Endothelial cell of umbilical vein (primary cell): ENCODE measurements at regions not wholly inside any gene's neighbourhood (a gene's known extent, or its start where the extent isn't known, plus 50 kb on each side); places are given as distances from the start of the nearest gene placed in this dataset.

Experiments used
- BruUV-seq: library from RNA; stranded (reverse); fragments of 400-500 nt; replicated peaks from 2 replicates; lab custom pipeline; 2021; lab: Mats Ljungman, UMichigan
- CTCF ChIA-PET: fragments of 300-600, 350-600 bp; sonication (Branson Sonifier 250); formaldehyde crosslinking; loops from one replicate; lab custom pipeline; 2021; ENCODE audit warnings: antibody characterized with exemption, inconsistent platforms; lab: Charles Lee
- POLR2A ChIA-PET: fragments of 300-600, 350-600 bp; sonication (Branson Sonifier 250); formaldehyde crosslinking; loops from one replicate; lab custom pipeline; 2021; ENCODE audit warnings: antibody characterized with exemption, inconsistent platforms; lab: Charles Lee
- DNase-seq: peaks from one replicate; pipeline ENCODE4 v3.0.0-alpha.2; 2011; ENCODE audit warnings: low read depth, low spot score
- FAIRE-seq: peaks from 2 replicates; lab custom pipeline; 2011; peaks lifted over from hg19 to GRCh38; lab: Jason Lieb, UNC
- H2AFZ ChIP-seq: 2 replicates; pipeline ENCODE4 v1.6.0; 2012; ENCODE audit warnings: low read depth, low read length, control low read depth, inconsistent platforms
- H3K27ac ChIP-seq: 2 replicates; pipeline ENCODE4 v1.5.1; 2011; ENCODE audit warnings: low read depth, mild to moderate bottlenecking, control low read depth, low read length, moderate library complexity; ENCODE audit not compliant: insufficient read depth
- H3K27me3 ChIP-seq, 2 experiments: 2 replicates each; pipeline versions ENCODE4 v1.6.0 to v1.6.1; 2011; ENCODE audit warnings: low read length in 2 of 2, mixed read lengths in 1 of 2; ENCODE audit not compliant: control insufficient read depth in 2 of 2, insufficient read depth in 2 of 2
- H3K36me3 ChIP-seq, 2 experiments: 2 replicates in 1 of 2; 3 replicates in 1 of 2; pipeline ENCODE4 v1.5.1; 2011; ENCODE audit warnings: low read length in 2 of 2, mild to moderate bottlenecking in 1 of 2, moderate library complexity in 1 of 2; ENCODE audit not compliant: control insufficient read depth in 2 of 2, insufficient read depth in 2 of 2; ENCODE audit errors: extremely low read depth in 1 of 2
- H3K4me1 ChIP-seq: 3 replicates; pipeline ENCODE4 v1.5.1; 2011; ENCODE audit warnings: mild to moderate bottlenecking, low read length; ENCODE audit not compliant: control insufficient read depth, insufficient read depth; ENCODE audit errors: extremely low read depth
- H3K4me2 ChIP-seq: 2 replicates; pipeline ENCODE4 v1.6.1; 2011; ENCODE audit warnings: low read length, control low read depth, mixed read lengths; ENCODE audit not compliant: insufficient read depth
- H3K4me3 ChIP-seq, 3 experiments: fragments of 200-600 bp in 1 of 3; sonication (generic), shearing (Covaris generic) in 1 of 3; replicated peaks in 1 of 3; 2 replicates each; pipeline ENCODE4 v1.5.1; 2011 to 2016; ENCODE audit warnings: control low read depth in 3 of 3, low read length in 3 of 3, mild to moderate bottlenecking in 2 of 3, inconsistent platforms in 1 of 3, low read depth in 1 of 3, moderate library complexity in 1 of 3; ENCODE audit not compliant: insufficient read depth in 1 of 3
- H3K79me2 ChIP-seq: 2 replicates; pipeline ENCODE4 v1.6.0; 2012; ENCODE audit warnings: low read length, inconsistent platforms; ENCODE audit not compliant: control insufficient read depth, insufficient read depth
- H3K9ac ChIP-seq: replicated peaks from 2 replicates; pipeline ENCODE3; 2011; ENCODE audit warnings: low read length, control low read depth; ENCODE audit not compliant: insufficient read depth; ENCODE audit errors: extremely low read depth
- H3K9me1 ChIP-seq: replicated peaks from 3 replicates; pipeline ENCODE4 v1.6.0; 2011; ENCODE audit warnings: mild to moderate bottlenecking, low read length; ENCODE audit not compliant: control insufficient read depth, insufficient read depth; ENCODE audit errors: extremely low read depth
- H3K9me3 ChIP-seq: replicated peaks from 2 replicates; pipeline ENCODE4 v1.5.1; 2012; ENCODE audit warnings: low read length, inconsistent platforms; ENCODE audit not compliant: control insufficient read depth, insufficient read depth
- H4K20me1 ChIP-seq: replicated peaks from 2 replicates; pipeline ENCODE3; 2011; ENCODE audit warnings: mild to moderate bottlenecking, low read length; ENCODE audit not compliant: control insufficient read depth, insufficient read depth; ENCODE audit errors: extremely low read depth
- CTCF ChIP-seq, 2 donors: IDR thresholded peaks; 1 replicate in 1 of 2; 2 replicates in 1 of 2; pipeline ENCODE4 v1.5.1; 2011; ENCODE audit warnings: low read length in 2 of 2, mild to moderate bottlenecking in 2 of 2, moderate library complexity in 2 of 2, control low read depth in 1 of 2, inconsistent platforms in 1 of 2, low read depth in 1 of 2; ENCODE audit not compliant: insufficient read depth in 1 of 2; ENCODE audit errors: extremely low read depth in 1 of 2
- EZH2 ChIP-seq: IDR thresholded peaks from 2 replicates; pipeline ENCODE4 v1.6.1; 2012; ENCODE audit warnings: borderline replicate concordance, low read depth, mild to moderate bottlenecking, moderate library complexity, low read length, inconsistent platforms; ENCODE audit not compliant: severe bottlenecking
- FOS ChIP-seq: IDR thresholded peaks from 2 replicates; pipeline ENCODE4 v1.6.1; 2011; ENCODE audit warnings: mild to moderate bottlenecking, low read length, moderate library complexity, borderline replicate concordance; ENCODE audit not compliant: insufficient read depth
- GATA2 ChIP-seq: IDR thresholded peaks from 2 replicates; pipeline ENCODE4 v1.7.0; 2011; ENCODE audit warnings: low read depth, mild to moderate bottlenecking, moderate library complexity, mixed read lengths, low read length; ENCODE audit not compliant: insufficient read length, insufficient read depth
- JUN ChIP-seq: IDR thresholded peaks from 2 replicates; pipeline ENCODE4 v1.6.1; 2011; ENCODE audit warnings: borderline replicate concordance, low read depth; ENCODE audit not compliant: insufficient read length, insufficient read depth
- MYC ChIP-seq: IDR thresholded peaks from one replicate; pipeline ENCODE4 v1.6.1; 2011; ENCODE audit warnings: mild to moderate bottlenecking, low read depth, low read length
- POLR2A ChIP-seq: IDR thresholded peaks from 2 replicates; pipeline ENCODE4 v1.6.1; 2012; ENCODE audit warnings: low read depth, mild to moderate bottlenecking, control low read depth, low read length
- POLR2AphosphoS5 ChIP-seq: IDR thresholded peaks from 2 replicates; pipeline ENCODE4 v1.6.1; 2012; ENCODE audit warnings: low read depth, mild to moderate bottlenecking, control low read depth, low read length, moderate library complexity; ENCODE audit not compliant: insufficient read depth
- dilution Hi-C: fragments of 300-500 bp; cut with MboI; formaldehyde crosslinking; loops from one replicate; pipeline ENCODE4 v1.15.0; 2019; ENCODE audit warnings: low sequenced_read_pairs; ENCODE audit not compliant: extremely low pct_ligation_motif_present
- intact Hi-C: fragments of 100-400 bp; cut with micrococcal nuclease; formaldehyde crosslinking; loops from one replicate; pipeline ENCODE4 v1.10.0; 2022
- TF ChIP-seq, protein P1 (sequence below): IDR thresholded peaks from 2 replicates; pipeline ENCODE4 v1.6.1; 2011; ENCODE audit not compliant: insufficient read depth, insufficient read length

- no peaks in the 10 kb centered on the region for H4K20me1 ChIP-seq
- dilution Hi-C loops: no loop called here
- no peak overlapping the region for H3K4me2 ChIP-seq
- no peaks in the 10 kb centered on the region for H3K9me3 ChIP-seq
- no peaks in the 10 kb centered on the region for H3K27me3 ChIP-seq
- FAIRE-seq (no peak), DNase-seq (no peak)
- ChIA-PET POLR2A (no interaction called here), CTCF (no interaction called here)
- H2AFZ ChIP-seq: no peak overlapping the region
- H3K4me3 ChIP-seq: no peak overlapping the region
- intact Hi-C loops: no loop called here
- no peak overlapping the region for H3K27ac ChIP-seq
- no peak for TF ChIP-seq POLR2AphosphoS5
- no peak for TF ChIP-seq CTCF (IDR thresholded peaks at IDR 0.05; ENCODE audit: extremely low read depth in 1 of 2, insufficient read depth in 1 of 2, low read depth in 1 of 2, low read length in 2 of 2)
- TF ChIP-seq FOS: no peak
- TF ChIP-seq JUN: no peak
- no peak for TF ChIP-seq GATA2
- no peak for TF ChIP-seq EZH2
- TF ChIP-seq, protein P1, sequence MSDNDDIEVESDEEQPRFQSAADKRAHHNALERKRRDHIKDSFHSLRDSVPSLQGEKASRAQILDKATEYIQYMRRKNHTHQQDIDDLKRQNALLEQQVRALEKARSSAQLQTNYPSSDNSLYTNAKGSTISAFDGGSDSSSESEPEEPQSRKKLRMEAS: no peak
- TF ChIP-seq MYC: no peak
- TF ChIP-seq POLR2A: no peak
- no peaks in the 10 kb centered on the region for H3K36me3 ChIP-seq
- no peak overlapping the region for H3K9ac ChIP-seq
- H3K79me2 ChIP-seq: no peaks in the 10 kb centered on the region
- no peaks in the 10 kb centered on the region for H3K4me1 ChIP-seq
- H3K9me1 ChIP-seq: no peaks in the 10 kb centered on the region
- BruUV-seq: no TSS peak
Observed at GRCh38 chr3:148625095-148625736, 72.5 kb upstream of the AGTR1 start.
